Endothelial cell of umbilical vein (primary cell): ENCODE measurements at regions not wholly inside any gene's neighbourhood (a gene's known extent, or its start where the extent isn't known, plus 50 kb on each side); places are given as distances from the start of the nearest gene placed in this dataset.

ENCODE experiments used
- BruUV-seq: library from RNA; stranded (reverse); fragments of 400-500 nt; replicated peaks from 2 replicates; lab custom pipeline; 2021; lab: Mats Ljungman, UMichigan
- CTCF ChIA-PET: fragments of 300-600, 350-600 bp; sonication (Branson Sonifier 250); formaldehyde crosslinking; loops from one replicate; lab custom pipeline; 2021; ENCODE audit warnings: antibody characterized with exemption, inconsistent platforms; lab: Charles Lee
- POLR2A ChIA-PET: fragments of 300-600, 350-600 bp; sonication (Branson Sonifier 250); formaldehyde crosslinking; loops from one replicate; lab custom pipeline; 2021; ENCODE audit warnings: antibody characterized with exemption, inconsistent platforms; lab: Charles Lee
- DNase-seq: peaks from one replicate; pipeline ENCODE4 v3.0.0-alpha.2; 2011; ENCODE audit warnings: low read depth, low spot score
- FAIRE-seq: peaks from 2 replicates; lab custom pipeline; 2011; peaks lifted over from hg19 to GRCh38; lab: Jason Lieb, UNC
- H2AFZ ChIP-seq: 2 replicates; pipeline ENCODE4 v1.6.0; 2012; ENCODE audit warnings: low read depth, low read length, control low read depth, inconsistent platforms
- H3K27ac ChIP-seq: 2 replicates; pipeline ENCODE4 v1.5.1; 2011; ENCODE audit warnings: low read depth, mild to moderate bottlenecking, control low read depth, low read length, moderate library complexity; ENCODE audit not compliant: insufficient read depth
- H3K27me3 ChIP-seq, 2 experiments: 2 replicates each; pipeline versions ENCODE4 v1.6.0 to v1.6.1; 2011; ENCODE audit warnings: low read length in 2 of 2, mixed read lengths in 1 of 2; ENCODE audit not compliant: control insufficient read depth in 2 of 2, insufficient read depth in 2 of 2
- H3K36me3 ChIP-seq, 2 experiments: 2 replicates in 1 of 2; 3 replicates in 1 of 2; pipeline ENCODE4 v1.5.1; 2011; ENCODE audit warnings: low read length in 2 of 2, mild to moderate bottlenecking in 1 of 2, moderate library complexity in 1 of 2; ENCODE audit not compliant: control insufficient read depth in 2 of 2, insufficient read depth in 2 of 2; ENCODE audit errors: extremely low read depth in 1 of 2
- H3K4me1 ChIP-seq: 3 replicates; pipeline ENCODE4 v1.5.1; 2011; ENCODE audit warnings: mild to moderate bottlenecking, low read length; ENCODE audit not compliant: control insufficient read depth, insufficient read depth; ENCODE audit errors: extremely low read depth
- H3K4me2 ChIP-seq: 2 replicates; pipeline ENCODE4 v1.6.1; 2011; ENCODE audit warnings: low read length, control low read depth, mixed read lengths; ENCODE audit not compliant: insufficient read depth
- H3K4me3 ChIP-seq, 3 experiments: fragments of 200-600 bp in 1 of 3; sonication (generic), shearing (Covaris generic) in 1 of 3; replicated peaks in 1 of 3; 2 replicates each; pipeline ENCODE4 v1.5.1; 2011 to 2016; ENCODE audit warnings: control low read depth in 3 of 3, low read length in 3 of 3, mild to moderate bottlenecking in 2 of 3, inconsistent platforms in 1 of 3, low read depth in 1 of 3, moderate library complexity in 1 of 3; ENCODE audit not compliant: insufficient read depth in 1 of 3
- H3K79me2 ChIP-seq: 2 replicates; pipeline ENCODE4 v1.6.0; 2012; ENCODE audit warnings: low read length, inconsistent platforms; ENCODE audit not compliant: control insufficient read depth, insufficient read depth
- H3K9ac ChIP-seq: replicated peaks from 2 replicates; pipeline ENCODE3; 2011; ENCODE audit warnings: low read length, control low read depth; ENCODE audit not compliant: insufficient read depth; ENCODE audit errors: extremely low read depth
- H3K9me1 ChIP-seq: replicated peaks from 3 replicates; pipeline ENCODE4 v1.6.0; 2011; ENCODE audit warnings: mild to moderate bottlenecking, low read length; ENCODE audit not compliant: control insufficient read depth, insufficient read depth; ENCODE audit errors: extremely low read depth
- H3K9me3 ChIP-seq: replicated peaks from 2 replicates; pipeline ENCODE4 v1.5.1; 2012; ENCODE audit warnings: low read length, inconsistent platforms; ENCODE audit not compliant: control insufficient read depth, insufficient read depth
- H4K20me1 ChIP-seq: replicated peaks from 2 replicates; pipeline ENCODE3; 2011; ENCODE audit warnings: mild to moderate bottlenecking, low read length; ENCODE audit not compliant: control insufficient read depth, insufficient read depth; ENCODE audit errors: extremely low read depth
- EZH2 ChIP-seq: IDR thresholded peaks from 2 replicates; pipeline ENCODE4 v1.6.1; 2012; ENCODE audit warnings: borderline replicate concordance, low read depth, mild to moderate bottlenecking, moderate library complexity, low read length, inconsistent platforms; ENCODE audit not compliant: severe bottlenecking
- FOS ChIP-seq: IDR thresholded peaks from 2 replicates; pipeline ENCODE4 v1.6.1; 2011; ENCODE audit warnings: mild to moderate bottlenecking, low read length, moderate library complexity, borderline replicate concordance; ENCODE audit not compliant: insufficient read depth
- GATA2 ChIP-seq: IDR thresholded peaks from 2 replicates; pipeline ENCODE4 v1.7.0; 2011; ENCODE audit warnings: low read depth, mild to moderate bottlenecking, moderate library complexity, mixed read lengths, low read length; ENCODE audit not compliant: insufficient read length, insufficient read depth
- JUN ChIP-seq: IDR thresholded peaks from 2 replicates; pipeline ENCODE4 v1.6.1; 2011; ENCODE audit warnings: borderline replicate concordance, low read depth; ENCODE audit not compliant: insufficient read length, insufficient read depth
- MYC ChIP-seq: IDR thresholded peaks from one replicate; pipeline ENCODE4 v1.6.1; 2011; ENCODE audit warnings: mild to moderate bottlenecking, low read depth, low read length
- POLR2A ChIP-seq: IDR thresholded peaks from 2 replicates; pipeline ENCODE4 v1.6.1; 2012; ENCODE audit warnings: low read depth, mild to moderate bottlenecking, control low read depth, low read length
- POLR2AphosphoS5 ChIP-seq: IDR thresholded peaks from 2 replicates; pipeline ENCODE4 v1.6.1; 2012; ENCODE audit warnings: low read depth, mild to moderate bottlenecking, control low read depth, low read length, moderate library complexity; ENCODE audit not compliant: insufficient read depth
- dilution Hi-C: fragments of 300-500 bp; cut with MboI; formaldehyde crosslinking; loops from one replicate; pipeline ENCODE4 v1.15.0; 2019; ENCODE audit warnings: low sequenced_read_pairs; ENCODE audit not compliant: extremely low pct_ligation_motif_present
- intact Hi-C: fragments of 100-400 bp; cut with micrococcal nuclease; formaldehyde crosslinking; loops from one replicate; pipeline ENCODE4 v1.10.0; 2022
- TF ChIP-seq, protein P1 (sequence below), 2 donors: IDR thresholded peaks; 1 replicate in 1 of 2; 2 replicates in 1 of 2; pipeline ENCODE4 v1.5.1; 2011; ENCODE audit warnings: low read length in 2 of 2, mild to moderate bottlenecking in 2 of 2, moderate library complexity in 2 of 2, control low read depth in 1 of 2, inconsistent platforms in 1 of 2, low read depth in 1 of 2; ENCODE audit not compliant: insufficient read depth in 1 of 2; ENCODE audit errors: extremely low read depth in 1 of 2
- TF ChIP-seq, protein P2 (sequence below): IDR thresholded peaks from 2 replicates; pipeline ENCODE4 v1.6.1; 2011; ENCODE audit not compliant: insufficient read depth, insufficient read length

DNA sequence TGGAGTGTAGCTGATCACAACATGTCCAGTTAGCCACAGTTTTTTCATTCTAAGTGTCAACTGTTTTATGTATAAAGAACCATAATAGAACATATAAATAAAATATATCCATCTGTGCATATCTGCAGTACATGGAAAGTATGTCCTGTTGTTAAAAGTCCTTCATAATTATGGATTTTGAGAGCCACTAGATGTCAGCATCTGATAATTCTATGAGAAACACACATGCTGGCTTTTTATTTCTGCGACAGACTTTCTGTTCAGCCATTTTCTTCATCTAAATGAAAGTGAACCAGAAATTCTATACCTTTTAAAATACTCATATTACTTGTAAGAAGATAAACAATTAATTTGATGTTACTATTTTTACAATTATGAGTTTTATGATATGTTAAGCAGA lies 251.5 kb downstream of the GPM6A start:
- H3K4me2 ChIP-seq = no peak overlapping the region
- DNase-seq (no peak), FAIRE-seq (no peak)
- no peaks in the 10 kb centered on the region for H3K9me3 ChIP-seq
- H3K4me3 ChIP-seq = no peak overlapping the region
- dilution Hi-C loops (no loop called here), intact Hi-C loops (no loop called here)
- BruUV-seq = no TSS peak
- H3K27ac ChIP-seq = no peak overlapping the region
- no peak overlapping the region for H2AFZ ChIP-seq
- no peaks in the 10 kb centered on the region for H3K27me3 ChIP-seq
- TF ChIP-seq, protein P1, sequence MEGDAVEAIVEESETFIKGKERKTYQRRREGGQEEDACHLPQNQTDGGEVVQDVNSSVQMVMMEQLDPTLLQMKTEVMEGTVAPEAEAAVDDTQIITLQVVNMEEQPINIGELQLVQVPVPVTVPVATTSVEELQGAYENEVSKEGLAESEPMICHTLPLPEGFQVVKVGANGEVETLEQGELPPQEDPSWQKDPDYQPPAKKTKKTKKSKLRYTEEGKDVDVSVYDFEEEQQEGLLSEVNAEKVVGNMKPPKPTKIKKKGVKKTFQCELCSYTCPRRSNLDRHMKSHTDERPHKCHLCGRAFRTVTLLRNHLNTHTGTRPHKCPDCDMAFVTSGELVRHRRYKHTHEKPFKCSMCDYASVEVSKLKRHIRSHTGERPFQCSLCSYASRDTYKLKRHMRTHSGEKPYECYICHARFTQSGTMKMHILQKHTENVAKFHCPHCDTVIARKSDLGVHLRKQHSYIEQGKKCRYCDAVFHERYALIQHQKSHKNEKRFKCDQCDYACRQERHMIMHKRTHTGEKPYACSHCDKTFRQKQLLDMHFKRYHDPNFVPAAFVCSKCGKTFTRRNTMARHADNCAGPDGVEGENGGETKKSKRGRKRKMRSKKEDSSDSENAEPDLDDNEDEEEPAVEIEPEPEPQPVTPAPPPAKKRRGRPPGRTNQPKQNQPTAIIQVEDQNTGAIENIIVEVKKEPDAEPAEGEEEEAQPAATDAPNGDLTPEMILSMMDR (IDR thresholded peaks at IDR 0.05; ENCODE audit: extremely low read depth in 1 of 2, insufficient read depth in 1 of 2, low read depth in 1 of 2, low read length in 2 of 2) = no peak
- TF ChIP-seq GATA2 = no peak
- TF ChIP-seq MYC = no peak
- no peak for TF ChIP-seq POLR2A
- no peak for TF ChIP-seq POLR2AphosphoS5
- no peaks in the 10 kb centered on the region for H3K9me1 ChIP-seq
- POLR2A ChIA-PET = no interaction called here
- H3K9ac ChIP-seq = no peak overlapping the region
- no peaks in the 10 kb centered on the region for H3K79me2 ChIP-seq
- H3K4me1 ChIP-seq = no peaks in the 10 kb centered on the region
- H4K20me1 ChIP-seq = no peaks in the 10 kb centered on the region
- H3K36me3 ChIP-seq = no peaks in the 10 kb centered on the region
- CTCF ChIA-PET = no interaction called here

DNA sequence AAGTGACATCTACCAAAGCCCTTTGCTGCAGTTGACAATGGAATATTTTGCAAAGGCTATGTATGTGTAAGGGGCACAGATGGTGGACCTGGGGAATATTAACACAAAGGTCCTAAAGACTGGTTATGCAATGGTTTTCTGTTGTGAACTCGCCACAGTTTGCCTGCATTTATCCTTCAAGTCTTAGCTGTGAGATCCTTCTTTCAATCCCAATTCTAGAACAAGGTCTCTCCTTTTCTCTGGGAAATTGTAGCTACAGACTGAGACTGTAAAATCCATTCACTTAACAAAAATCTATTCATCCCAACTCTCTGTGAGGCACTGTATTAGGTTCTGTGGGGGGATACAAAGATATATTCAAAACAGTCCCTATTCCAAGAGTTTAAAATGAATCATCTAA lies 250.4 kb downstream of the GPM6A start:
- ChIA-PET POLR2A (no interaction called here), CTCF (no interaction called here)
- H3K36me3 ChIP-seq = no peaks in the 10 kb centered on the region
- intact Hi-C loops = no loop called here
- no peak overlapping the region for H3K27ac ChIP-seq
- no peaks in the 10 kb centered on the region for H3K9me1 ChIP-seq
- no peak overlapping the region for H3K4me3 ChIP-seq
- TF ChIP-seq POLR2AphosphoS5 (no peak), GATA2 (no peak), JUN (no peak), POLR2A (no peak), EZH2 (no peak), MYC (no peak), FOS (no peak)
- TF ChIP-seq, protein P1 (IDR thresholded peaks at IDR 0.05; ENCODE audit: extremely low read depth in 1 of 2, insufficient read depth in 1 of 2, low read depth in 1 of 2, low read length in 2 of 2) = no peak
- TF ChIP-seq, protein P2, sequence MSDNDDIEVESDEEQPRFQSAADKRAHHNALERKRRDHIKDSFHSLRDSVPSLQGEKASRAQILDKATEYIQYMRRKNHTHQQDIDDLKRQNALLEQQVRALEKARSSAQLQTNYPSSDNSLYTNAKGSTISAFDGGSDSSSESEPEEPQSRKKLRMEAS = no peak
- BruUV-seq = no TSS peak
- H3K9me3 ChIP-seq = no peaks in the 10 kb centered on the region
- H4K20me1 ChIP-seq = no peaks in the 10 kb centered on the region
- FAIRE-seq = no peak
- dilution Hi-C loops = no loop called here
- H3K4me2 ChIP-seq = no peak overlapping the region
- no peaks in the 10 kb centered on the region for H3K4me1 ChIP-seq
- H2AFZ ChIP-seq = no peak overlapping the region
- H3K27me3 ChIP-seq = no peaks in the 10 kb centered on the region
- no peaks in the 10 kb centered on the region for H3K79me2 ChIP-seq
- no peak overlapping the region for H3K9ac ChIP-seq
- DNase-seq = no peak
